ENCODE measurements at regions not wholly inside any gene's neighbourhood (a gene's known extent, or its start where the extent isn't known, plus 50 kb on each side); places are given as distances from the start of the nearest gene placed in this dataset.

- POLR2A ChIA-PET: no interaction called here
Measured at GRCh38 chr21:27365394-27365793, 398.5 kb upstream of the ADAMTS5 start.

GRCh38 chr21:27363719-27364477 lies 397.0 kb upstream of the ADAMTS5 start:
- FAIRE-seq (no peak), DNase-seq (ENCODE audit: low read depth, low spot score) (no peak)
- ChIA-PET POLR2A (no interaction called here), CTCF (interaction anchor here (3.6 kb wide), 1 partner anchor 201 kb away, joined by 25 read pairs; no protein-coding TSS in a partner anchor)
- no TSS peak for BruUV-seq (replicated peaks)
- Histone ChIP-seq H3K4me1 (ENCODE audit: control insufficient read depth, extremely low read depth, insufficient read depth, low read length) (no peaks in the 10 kb centered on the region), H2AFZ (ENCODE audit: low read depth, low read length) (no peak overlapping the region), H3K27ac (ENCODE audit: insufficient read depth, low read depth, low read length) (no peak overlapping the region), H3K36me3 (ENCODE audit: control insufficient read depth in 2 of 2, extremely low read depth in 1 of 2, insufficient read depth in 2 of 2, low read length in 2 of 2) (no peaks in the 10 kb centered on the region), H3K4me3 (replicated peaks in 1 of 3; ENCODE audit: insufficient read depth in 1 of 3, low read depth in 1 of 3, low read length in 3 of 3) (no peak overlapping the region), H3K79me2 (ENCODE audit: control insufficient read depth, insufficient read depth, low read length) (no peaks in the 10 kb centered on the region), H3K4me2 (ENCODE audit: insufficient read depth, low read length) (no peak overlapping the region), H3K9me3 (replicated peaks; ENCODE audit: control insufficient read depth, insufficient read depth, low read length) (no peaks in the 10 kb centered on the region), H4K20me1 (replicated peaks; ENCODE audit: control insufficient read depth, extremely low read depth, insufficient read depth, low read length) (no peaks in the 10 kb centered on the region), H3K9me1 (replicated peaks; ENCODE audit: control insufficient read depth, extremely low read depth, insufficient read depth, low read length) (no peaks in the 10 kb centered on the region), H3K27me3 (ENCODE audit: control insufficient read depth in 2 of 2, insufficient read depth in 2 of 2, low read length in 2 of 2) (no peaks in the 10 kb centered on the region), H3K9ac (replicated peaks; ENCODE audit: extremely low read depth, insufficient read depth, low read length) (no peak overlapping the region)
- dilution Hi-C loops (cut with MboI; ENCODE audit: extremely low pct_ligation_motif_present, low sequenced_read_pairs) (no loop called here), intact Hi-C loops (cut with micrococcal nuclease) (loop anchor here (10.0 kb wide), 1 partner anchor 201 kb away; no protein-coding TSS in a partner anchor)
- TF ChIP-seq JUN (IDR thresholded peaks at IDR 0.05; ENCODE audit: borderline replicate concordance, insufficient read depth, insufficient read length, low read depth) (no peak), EZH2 (IDR thresholded peaks at IDR 0.05; ENCODE audit: borderline replicate concordance, low read depth, low read length, severe bottlenecking) (no peak), POLR2A (IDR thresholded peaks at IDR 0.05; ENCODE audit: low read depth, low read length) (no peak), CTCF (IDR thresholded peaks at IDR 0.05; ENCODE audit: extremely low read depth in 1 of 2, insufficient read depth in 1 of 2, low read depth in 1 of 2, low read length in 2 of 2) (no peak), POLR2AphosphoS5 (IDR thresholded peaks at IDR 0.05; ENCODE audit: insufficient read depth, low read depth, low read length) (no peak), MYC (IDR thresholded peaks at IDR 0.05; ENCODE audit: low read depth, low read length) (no peak), FOS (IDR thresholded peaks at IDR 0.05; ENCODE audit: borderline replicate concordance, insufficient read depth, low read length) (no peak), GATA2 (IDR thresholded peaks at IDR 0.05; ENCODE audit: insufficient read depth, insufficient read length, low read depth, low read length) (no peak), MAX (IDR thresholded peaks at IDR 0.05; ENCODE audit: insufficient read depth, insufficient read length) (no peak)

More at GRCh38 chr21:27365394-27365793, 398.5 kb upstream of the ADAMTS5 start:
- Histone ChIP-seq H4K20me1 (replicated peaks; ENCODE audit: control insufficient read depth, extremely low read depth, insufficient read depth, low read length) (no peaks in the 10 kb centered on the region), H3K4me3 (replicated peaks in 1 of 3; ENCODE audit: insufficient read depth in 1 of 3, low read depth in 1 of 3, low read length in 3 of 3) (no peak overlapping the region), H3K9ac (replicated peaks; ENCODE audit: extremely low read depth, insufficient read depth, low read length) (no peak overlapping the region), H3K4me1 (ENCODE audit: control insufficient read depth, extremely low read depth, insufficient read depth, low read length) (no peaks in the 10 kb centered on the region), H3K9me3 (replicated peaks; ENCODE audit: control insufficient read depth, insufficient read depth, low read length) (no peaks in the 10 kb centered on the region), H3K36me3 (ENCODE audit: control insufficient read depth in 2 of 2, extremely low read depth in 1 of 2, insufficient read depth in 2 of 2, low read length in 2 of 2) (no peaks in the 10 kb centered on the region), H3K27me3 (ENCODE audit: control insufficient read depth in 2 of 2, insufficient read depth in 2 of 2, low read length in 2 of 2) (no peaks in the 10 kb centered on the region), H3K79me2 (ENCODE audit: control insufficient read depth, insufficient read depth, low read length) (no peaks in the 10 kb centered on the region), H3K27ac (ENCODE audit: insufficient read depth, low read depth, low read length) (no peak overlapping the region), H3K9me1 (replicated peaks; ENCODE audit: control insufficient read depth, extremely low read depth, insufficient read depth, low read length) (no peaks in the 10 kb centered on the region), H3K4me2 (ENCODE audit: insufficient read depth, low read length) (no peak overlapping the region), H2AFZ (ENCODE audit: low read depth, low read length) (no peak overlapping the region)
- BruUV-seq (replicated peaks): no TSS peak
- CTCF ChIA-PET: no interaction called here
- FAIRE-seq: no peak
- no peak for DNase-seq (ENCODE audit: low read depth, low spot score)
- dilution Hi-C loops (cut with MboI; ENCODE audit: extremely low pct_ligation_motif_present, low sequenced_read_pairs): no loop called here
- TF ChIP-seq MAX (IDR thresholded peaks at IDR 0.05; ENCODE audit: insufficient read depth, insufficient read length) (no peak), POLR2A (IDR thresholded peaks at IDR 0.05; ENCODE audit: low read depth, low read length) (no peak)
- intact Hi-C loops (cut with micrococcal nuclease): loop anchor here (10.0 kb wide), 1 partner anchor 199 kb away; no protein-coding TSS in a partner anchor
